Left renal cortex interstitium (tissue), 4 donors: ENCODE measurements at regions not wholly inside any gene's neighbourhood (a gene's known extent, or its start where the extent isn't known, plus 50 kb on each side); places are given as distances from the start of the nearest gene placed in this dataset.

Source experiments
- DNase-seq, 4 donors: peaks; one replicate each; pipeline ENCODE4 v3.0.0-alpha.2; 2013; ENCODE audit warnings: low read depth in 4 of 4, low spot score in 2 of 4, missing footprints in 1 of 4

DNA sequence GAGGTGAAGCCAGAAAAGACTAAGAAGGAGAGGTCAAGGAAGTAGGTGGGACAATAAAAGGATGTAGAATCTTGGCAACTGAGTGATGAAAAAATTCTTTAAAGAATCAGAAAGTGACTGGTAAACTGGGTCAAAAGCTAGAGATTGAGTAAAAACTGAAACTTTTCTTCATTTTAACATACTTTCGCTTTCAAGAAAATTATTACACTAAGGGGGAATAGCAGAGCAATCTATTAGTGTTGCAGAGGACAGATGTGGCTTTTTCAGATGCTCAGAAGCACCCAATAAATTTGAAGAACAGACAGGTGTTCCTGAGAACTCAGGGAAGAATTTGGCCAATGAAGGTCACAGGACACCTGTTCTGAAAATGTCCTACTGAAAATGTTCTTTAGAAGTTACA lies 805.4 kb upstream of the ALCAM start:
- no peak for DNase-seq

DNA sequence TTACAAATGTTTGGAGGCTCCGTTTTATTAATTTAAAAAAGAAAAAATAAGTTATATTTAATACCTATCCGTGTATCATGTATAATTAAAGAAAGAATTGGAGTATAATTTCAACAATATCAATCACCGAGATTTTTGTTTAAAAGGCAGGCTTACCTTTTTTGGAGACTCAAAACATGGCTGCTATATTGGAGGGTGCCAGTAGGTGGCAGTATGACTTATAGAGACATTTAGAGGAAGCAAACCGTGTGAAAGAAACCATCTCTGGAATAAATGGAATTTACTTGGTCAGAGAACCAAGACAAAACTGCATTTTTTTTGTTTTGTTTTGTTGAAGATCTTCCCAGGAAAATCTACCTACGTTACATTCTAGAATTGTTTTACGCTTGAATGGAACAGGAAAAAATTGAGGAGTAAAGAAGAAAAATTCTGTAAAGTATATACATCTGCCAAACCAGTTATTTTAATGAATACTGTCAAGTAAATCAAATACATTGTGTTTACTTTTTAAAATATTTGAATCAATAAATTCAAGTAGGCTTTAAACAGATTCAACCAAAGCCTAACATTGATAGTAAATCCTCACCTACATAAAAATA lies 802.6 kb upstream of the ALCAM start:
- no peak for DNase-seq

DNA sequence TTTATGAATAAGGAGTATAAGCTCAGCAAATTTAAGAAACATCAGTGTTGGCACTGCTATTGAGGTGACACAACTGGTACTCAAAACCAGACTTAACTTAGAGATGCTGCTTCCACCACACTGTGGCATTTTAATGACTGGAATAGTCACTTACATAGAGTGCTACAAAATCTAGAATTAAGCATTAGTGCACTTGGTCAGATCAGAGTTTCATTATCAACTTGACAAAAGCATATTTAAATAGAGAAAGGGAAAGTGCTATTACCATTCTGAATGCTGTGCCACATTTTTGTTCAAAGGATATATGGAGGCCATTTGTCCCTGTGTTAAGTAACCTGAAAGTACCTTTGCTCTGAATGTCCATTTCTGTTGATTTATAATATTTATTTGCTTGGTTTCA lies 800.7 kb upstream of the ALCAM start:
- no peak for DNase-seq

DNA sequence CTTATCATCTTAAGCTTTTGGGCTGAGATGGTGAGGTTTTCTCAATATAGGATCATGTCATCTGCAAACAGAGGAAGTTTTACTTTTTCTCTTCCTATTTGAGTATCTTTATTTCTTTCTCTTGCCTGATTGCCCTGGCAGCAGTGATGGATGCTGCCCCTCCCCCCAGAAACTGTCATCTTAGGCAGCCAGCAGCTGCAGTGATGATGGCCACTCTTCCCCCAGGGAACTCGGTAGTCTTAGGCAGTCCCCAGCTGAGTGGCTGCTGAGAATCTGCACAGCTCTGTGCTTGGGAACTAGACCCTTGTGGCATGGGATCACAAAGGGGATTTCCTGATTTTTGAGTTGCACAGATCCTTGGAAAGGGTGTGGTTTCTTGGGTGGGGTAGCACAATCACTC lies 791.1 kb upstream of the ALCAM start:
- DNase-seq = no peak

DNA sequence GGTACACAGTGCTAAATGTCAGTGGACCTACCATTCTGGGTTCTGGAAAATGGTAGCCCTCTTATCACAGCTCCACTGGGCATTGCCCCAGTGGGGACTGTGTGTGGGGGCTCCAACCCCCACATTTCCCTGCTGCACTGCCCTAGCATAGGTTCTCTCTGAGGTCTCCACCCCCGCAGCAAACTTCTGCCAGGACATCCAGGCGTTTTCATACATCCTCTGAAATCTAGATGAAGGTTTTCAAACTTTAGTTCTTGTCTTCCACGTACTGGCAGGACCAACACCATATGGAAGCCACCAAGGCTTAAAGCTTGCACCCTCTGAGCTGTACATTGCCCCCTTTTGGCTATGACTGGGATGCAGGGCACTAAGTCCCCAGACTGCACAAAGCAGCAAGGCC lies 788.2 kb upstream of the ALCAM start:
- DNase-seq = no peak

DNA sequence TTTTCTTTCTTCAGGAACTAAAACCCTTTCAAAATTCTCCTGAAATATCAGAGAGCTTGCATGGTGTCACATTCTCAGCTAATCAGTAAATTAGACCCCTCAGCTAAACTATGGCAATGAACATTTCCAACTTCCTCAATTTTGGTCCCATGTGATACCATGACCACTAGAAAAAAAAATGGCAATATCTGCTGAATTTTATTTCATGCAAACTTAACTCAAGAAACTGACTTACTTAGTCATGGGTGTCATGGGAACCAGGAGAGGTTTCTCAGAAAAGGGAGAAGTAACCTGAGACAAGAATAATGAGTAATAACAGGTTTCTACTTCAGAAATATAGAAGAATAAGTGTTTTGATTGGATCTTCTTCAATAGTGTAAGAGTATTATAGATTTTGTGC lies 784.6 kb upstream of the ALCAM start:
- DNase-seq = no peak

DNA sequence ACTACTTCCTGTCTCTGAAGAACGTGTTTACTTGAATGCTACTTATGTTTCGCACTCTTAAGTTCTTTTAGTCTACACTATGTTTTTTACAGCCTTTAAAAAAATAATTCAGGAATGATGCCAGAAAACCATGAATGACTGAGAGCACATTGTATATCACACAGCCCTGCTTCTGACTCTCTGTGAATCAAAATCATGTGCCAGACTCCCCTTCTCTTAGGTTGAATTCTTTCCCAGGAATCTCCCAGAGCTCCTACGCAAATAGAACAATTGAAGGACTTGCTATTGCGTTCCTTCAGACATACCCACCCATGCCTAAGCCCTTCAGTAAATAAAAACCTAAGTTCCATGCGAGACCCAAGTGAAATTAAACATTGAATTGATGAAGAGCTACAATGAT lies 782.0 kb upstream of the ALCAM start:
- no peak for DNase-seq

DNA sequence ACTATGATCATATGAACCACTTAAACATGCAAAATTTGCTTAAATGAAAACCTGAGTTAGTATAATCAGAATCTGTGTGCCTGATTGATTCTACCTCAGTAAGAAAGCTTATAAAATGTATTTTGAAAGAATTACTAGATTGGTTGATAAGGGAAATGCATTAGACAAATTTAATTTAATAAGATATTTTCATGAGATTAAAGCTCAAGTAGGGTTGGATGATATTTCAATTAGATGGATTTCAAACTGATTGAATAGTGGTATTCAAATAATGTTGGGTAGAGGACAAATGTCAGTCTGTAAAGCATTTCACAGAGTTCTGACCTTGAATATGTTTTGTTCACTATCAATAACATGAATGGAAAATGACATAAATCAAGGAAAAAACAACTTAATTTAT lies 780.4 kb upstream of the ALCAM start:
- DNase-seq = no peak

DNA sequence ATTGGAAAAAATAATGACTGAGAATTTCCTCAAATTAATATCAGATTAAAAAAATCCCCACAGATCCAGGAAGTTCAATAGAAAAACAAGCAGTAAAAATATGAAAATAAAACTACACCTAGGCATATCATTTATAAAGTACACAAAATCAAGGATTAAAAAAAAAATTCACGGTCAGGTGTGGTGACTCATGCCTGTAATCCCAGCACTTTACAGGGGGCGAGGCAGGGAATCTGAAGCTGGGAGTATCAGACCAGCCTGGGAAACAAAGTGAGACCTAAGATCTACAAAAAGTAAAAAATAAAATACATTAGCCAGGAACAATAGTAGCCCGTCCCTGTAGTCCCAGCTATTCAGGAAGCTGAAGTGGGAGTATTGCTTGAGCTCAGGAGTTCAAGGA lies 778.3 kb upstream of the ALCAM start:
- DNase-seq = no peak

DNA sequence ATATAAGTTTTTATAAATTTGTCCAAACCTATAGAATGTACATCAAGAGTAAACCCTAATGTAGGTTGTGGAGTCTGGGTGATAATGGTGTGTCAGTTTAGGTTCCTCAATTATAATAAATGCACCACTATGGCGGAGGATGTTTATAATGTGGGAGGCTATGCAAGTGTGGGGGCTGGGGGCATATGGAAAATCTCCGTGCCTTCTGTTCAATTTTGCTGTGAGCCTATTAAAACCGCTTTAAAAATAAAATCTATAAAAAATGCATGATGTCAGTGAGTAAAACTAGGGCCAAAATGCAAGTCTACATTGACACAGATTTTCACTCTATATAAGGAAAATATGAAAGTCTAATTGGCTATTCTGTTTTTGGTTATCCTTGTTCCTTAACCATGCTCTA lies 774.9 kb upstream of the ALCAM start:
- no peak for DNase-seq

DNA sequence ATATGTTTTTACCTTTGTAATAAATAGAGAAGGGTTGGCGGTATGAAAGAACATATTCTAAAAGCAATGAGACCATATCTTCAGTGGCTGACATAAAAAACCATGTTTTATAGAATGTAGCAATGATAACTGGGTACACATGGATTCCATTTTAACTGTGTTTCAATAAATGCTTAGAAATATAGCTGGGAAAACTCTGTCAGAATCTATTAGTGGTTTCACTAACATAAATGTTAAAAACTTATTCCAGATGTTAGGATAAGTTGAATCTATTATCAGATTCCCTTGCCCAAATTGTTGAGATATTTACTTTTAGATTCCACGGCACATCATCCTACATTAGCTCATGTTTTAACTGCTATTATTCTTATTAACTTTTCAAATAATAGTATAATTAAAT lies 772.2 kb upstream of the ALCAM start:
- DNase-seq = no peak

DNA sequence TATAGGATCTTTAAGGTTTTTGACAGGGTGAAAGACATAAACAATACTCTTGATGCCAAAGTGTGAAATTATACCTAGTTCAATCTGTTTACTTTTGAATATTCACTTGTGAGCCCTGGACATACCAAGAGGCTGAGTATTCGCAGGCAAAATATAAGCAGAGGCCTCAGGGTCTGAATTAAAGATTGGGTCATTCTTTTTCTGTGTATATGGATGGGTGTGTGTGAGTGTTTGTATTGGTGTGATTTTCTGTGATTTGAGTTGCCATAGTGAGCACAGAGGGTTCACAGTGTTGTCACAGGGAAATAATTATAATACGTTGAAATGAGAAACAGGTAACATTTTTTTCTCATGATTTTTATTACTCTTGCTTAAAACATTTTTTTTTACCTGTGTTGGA lies 770.7 kb upstream of the ALCAM start:
- DNase-seq = no peak

DNA sequence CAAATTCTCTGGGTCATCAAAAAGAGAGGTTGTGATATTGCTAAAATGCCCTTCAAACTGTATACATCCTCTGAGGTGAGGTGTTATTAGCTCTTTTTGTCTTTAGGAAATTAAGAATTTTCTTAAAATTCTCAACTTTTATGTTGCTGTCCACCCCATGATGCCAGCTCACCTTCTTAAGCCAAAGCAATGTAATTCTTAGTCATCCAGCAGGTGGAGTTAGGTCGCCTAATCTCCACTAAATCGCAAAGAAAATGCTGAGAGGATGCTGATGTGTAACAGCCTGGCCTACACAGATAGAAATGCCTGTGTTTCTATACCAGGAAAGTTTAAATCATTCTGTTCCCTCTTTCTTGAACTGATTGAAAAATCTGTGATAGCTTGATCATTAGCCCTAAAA lies 770.2 kb upstream of the ALCAM start:
- peak in 2 of 4 donors; percentile 18 to 27 for DNase-seq

DNA sequence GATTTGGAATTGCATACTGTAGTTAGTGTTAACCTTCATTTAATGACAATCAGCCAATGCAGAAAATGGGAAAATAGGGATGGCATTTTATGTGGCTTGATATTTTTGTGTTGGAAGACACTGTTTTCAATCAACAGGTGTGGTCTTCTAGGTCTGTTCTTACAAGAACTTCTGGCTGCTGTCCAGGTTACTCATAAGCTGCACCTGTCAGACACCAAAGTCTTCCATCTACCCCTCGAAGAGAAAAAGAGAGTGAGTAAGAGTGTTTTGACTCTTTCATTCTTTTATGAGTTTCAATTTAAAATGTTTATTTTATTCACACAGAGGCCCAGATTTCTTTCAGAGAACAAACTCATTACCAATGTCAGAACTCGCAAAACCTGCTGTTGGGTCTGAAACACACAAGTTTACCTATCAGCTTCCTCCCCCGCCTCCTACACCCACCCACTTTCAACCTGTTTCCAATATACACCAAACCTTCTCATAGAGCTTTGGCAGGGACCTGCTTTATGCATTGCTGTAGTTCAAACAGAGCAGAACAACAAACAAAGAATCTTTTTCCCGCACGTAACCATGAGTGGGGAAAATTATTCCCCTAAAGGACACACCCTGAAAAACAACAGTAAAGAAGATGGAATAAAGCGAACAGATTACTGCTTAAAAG lies 767.7 kb upstream of the ALCAM start:
- no peak for DNase-seq

DNA sequence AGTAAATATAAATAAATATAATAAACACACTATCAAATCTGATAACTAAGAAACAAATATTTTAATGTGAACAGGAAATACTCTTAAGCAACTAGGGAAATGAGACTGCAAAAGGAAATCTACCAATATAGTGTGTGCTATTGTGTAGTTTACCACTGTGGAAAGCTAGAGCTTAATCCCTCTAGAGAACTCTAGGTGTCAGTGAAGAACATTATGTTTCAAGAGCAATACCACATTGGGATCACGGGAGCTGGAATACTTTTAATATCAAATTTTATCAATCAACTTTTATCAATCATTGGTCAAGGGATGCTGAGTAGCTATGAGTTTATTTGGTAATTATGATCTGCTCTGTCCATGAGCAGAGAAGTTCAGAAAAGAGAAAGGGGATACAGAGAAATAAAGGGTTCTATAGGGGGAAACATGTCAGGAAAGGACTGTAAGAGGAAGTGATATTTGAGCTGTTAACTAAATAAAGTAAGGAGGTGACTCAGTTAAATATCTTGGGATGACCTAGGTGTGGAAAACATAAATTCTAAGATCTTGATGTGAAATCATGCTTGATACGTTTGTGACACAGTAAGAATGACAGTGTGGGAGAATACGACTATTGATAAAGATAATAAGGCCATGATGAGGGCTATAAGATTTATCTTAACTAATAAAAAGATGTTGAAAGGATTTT lies 762.2 kb upstream of the ALCAM start:
- DNase-seq = no peak

DNA sequence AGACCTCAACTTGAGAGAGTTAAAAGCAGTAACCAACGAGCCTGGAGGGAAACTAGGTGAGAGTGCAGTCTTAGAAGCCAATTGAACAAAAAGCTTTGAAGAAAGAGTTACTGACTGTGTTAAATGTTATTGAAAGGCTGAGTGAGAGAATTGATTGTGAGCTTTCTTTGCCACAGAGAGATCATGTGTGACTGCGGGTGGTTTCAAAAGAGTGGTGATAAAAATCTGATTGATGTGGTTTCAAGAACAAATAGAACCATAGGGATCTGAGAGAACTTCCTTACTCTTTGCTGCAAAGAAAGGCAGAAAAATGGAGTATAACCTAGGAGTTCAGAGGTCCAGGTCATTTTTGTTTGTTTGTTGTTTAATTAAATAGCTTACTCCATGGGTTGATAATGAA lies 759.9 kb upstream of the ALCAM start:
- DNase-seq = no peak

DNA sequence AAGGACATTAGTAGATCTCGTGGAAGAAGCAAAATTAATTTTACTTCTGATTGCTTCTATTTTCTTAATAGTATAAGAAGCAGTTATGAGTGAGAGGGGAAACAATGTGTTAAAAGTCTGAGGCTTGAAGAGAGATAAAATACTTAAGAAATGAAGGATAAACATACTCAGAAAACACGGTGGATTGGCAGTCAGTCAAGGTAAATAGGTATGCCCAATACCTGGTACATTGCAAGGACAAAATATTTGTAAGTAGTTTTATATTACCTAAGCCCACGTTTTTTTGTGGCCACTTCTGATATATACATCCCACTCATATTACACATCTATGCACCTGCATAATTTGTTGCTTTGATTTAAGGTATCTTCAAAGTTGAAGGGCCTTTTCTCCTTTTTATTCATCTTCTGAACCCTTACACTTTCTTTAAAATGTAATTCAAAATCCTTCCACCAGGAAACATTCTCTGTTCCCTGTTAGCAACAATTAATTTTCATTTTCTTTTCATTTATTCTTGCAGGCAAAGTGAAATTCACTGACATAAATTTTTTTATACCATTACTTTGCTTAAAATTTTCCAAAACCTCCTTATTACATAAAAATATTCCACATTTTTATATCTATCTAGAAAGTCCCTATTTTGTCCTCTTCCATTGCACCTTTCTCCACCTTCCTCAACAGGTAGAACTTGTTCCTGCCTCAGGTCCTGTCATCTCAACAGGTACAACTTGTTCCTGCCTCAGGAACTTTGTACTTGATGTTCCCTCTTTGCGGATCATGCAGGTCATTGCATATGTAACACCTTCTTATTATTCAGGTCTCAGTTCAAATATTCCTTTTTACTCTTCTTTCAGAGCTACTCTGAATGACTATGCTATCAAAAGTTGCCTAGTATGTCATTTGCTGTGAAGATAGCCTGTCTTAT lies 755.7 kb upstream of the ALCAM start:
- DNase-seq = no peak

DNA sequence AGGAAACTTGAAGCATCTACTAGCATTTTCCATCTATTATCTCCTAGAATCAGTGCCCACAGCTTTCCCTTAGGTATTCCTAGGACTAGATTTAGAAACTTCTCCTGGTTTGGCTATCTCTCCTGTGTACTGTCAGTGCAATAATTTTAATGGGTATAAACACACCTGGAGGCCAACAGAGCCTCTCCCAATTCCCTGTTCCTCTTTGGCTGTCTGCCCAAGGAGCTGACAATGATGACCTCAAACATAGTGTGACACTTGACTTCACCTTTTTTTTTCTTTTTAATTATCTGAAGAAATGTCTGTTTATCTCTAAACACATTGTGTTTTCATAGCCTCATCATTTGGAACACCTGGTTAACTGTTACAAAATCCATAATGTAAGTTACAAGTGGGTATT lies 754.5 kb upstream of the ALCAM start:
- DNase-seq = no peak

DNA sequence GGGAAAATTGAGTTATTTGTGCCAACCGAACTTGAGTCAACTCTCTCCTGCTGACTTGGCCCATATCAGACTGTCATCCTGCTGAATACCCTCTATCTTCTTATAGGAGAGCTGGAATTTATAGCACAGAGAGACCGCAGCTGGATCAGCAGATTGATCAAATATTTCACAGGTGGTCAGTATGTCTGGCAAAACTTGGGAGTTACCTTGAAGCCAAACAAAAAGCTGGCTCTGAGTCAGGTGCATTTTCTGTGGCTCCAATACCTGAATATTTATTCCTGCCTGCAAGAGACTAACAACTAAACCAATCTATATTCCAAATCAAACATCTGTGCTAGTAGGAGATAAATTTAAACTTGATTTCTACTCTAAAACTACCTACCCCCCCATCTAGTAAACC lies 752.1 kb upstream of the ALCAM start:
- DNase-seq = no peak

DNA sequence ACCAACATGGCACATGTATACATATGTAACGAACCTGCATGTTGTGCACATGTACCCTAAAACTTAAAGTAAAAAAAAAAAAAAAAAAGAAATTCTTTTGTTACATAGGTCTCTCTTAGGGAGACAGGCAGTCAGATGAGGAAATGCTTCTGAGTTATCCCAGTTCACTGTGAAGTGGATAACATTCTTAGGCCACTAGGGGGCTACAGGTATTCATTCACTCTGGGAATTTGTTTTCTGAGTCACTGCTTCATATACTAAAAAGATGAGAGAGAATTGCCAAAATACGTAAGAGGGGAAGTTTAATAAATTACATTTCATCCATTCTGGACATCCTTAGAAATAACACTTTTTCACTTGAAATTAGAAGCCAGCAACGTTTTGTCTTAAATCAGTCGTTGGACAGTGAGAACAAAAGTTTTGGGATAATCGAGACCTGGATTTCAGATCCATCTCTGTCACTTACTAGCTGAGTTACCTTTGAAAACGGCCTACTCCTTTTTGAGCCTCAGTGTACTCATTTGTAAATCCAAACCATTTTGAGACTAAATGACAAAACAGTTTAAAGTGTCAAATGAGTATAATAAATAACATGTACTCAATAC lies 738.4 kb upstream of the ALCAM start:
- peak in 1 of 4 donors; percentile 21 for DNase-seq

DNA sequence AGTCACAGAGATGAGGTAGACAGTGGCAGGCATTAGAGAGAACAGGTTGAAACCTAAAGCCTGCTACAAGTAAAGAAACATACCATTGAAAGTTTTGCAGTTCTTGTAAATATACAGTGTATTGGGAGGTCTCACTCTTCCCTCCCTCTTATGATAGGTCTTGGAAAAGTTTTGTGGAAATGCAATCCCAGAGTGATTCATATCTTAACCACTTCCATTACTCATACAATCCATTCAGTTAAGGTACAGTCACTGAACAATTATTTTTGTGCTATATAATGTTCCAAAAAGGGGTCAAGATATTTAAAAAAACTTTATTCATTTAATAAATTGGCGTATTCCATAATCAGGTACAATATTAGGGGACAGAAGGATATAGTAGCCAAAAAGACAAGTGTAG lies 737.7 kb upstream of the ALCAM start:
- DNase-seq = no peak
